ENCODE measurements at regions not wholly inside any gene's neighbourhood (a gene's known extent, or its start where the extent isn't known, plus 50 kb on each side); places are given as distances from the start of the nearest gene placed in this dataset.

DNA sequence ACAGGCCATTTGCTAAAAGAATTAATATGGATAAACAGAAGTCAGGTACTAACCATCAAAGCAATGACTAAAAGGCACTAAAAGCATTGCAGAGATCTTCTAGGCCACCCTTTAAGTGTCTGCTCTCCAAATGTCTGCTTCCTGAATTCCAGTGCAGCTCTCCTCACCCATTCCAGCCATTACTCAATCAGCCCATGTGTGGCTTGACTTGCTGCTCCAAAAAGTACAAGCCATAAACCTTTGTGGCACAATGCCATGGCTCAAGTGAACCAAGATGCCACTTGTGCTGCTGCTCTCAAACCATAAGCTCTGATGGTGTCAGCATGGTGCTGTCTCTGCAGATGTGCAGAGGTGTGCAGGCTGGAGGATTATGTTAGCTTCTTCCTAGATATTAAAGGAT is 290.2 kb upstream of the POU5F2 start:
- Histone ChIP-seq H3K4me3 (no peak overlapping the region), H3K4me1 (no peaks in the 10 kb centered on the region), H3K27ac (no peak overlapping the region), H3K9me3 (no peaks in the 10 kb centered on the region), H3K27me3 (no peaks in the 10 kb centered on the region), H3K36me3 (no peaks in the 10 kb centered on the region)
- intact Hi-C loops (cut with DNase I; ENCODE audit: low total_unique reads), result no loop called here
- TF ChIP-seq EP300 (IDR thresholded peaks at IDR 0.05; ENCODE audit: low read depth) (no peak), POLR2AphosphoS5 (IDR thresholded peaks at IDR 0.05) (no peak), POLR2A (IDR thresholded peaks at IDR 0.05) (no peak)
- TF ChIP-seq, protein P1, sequence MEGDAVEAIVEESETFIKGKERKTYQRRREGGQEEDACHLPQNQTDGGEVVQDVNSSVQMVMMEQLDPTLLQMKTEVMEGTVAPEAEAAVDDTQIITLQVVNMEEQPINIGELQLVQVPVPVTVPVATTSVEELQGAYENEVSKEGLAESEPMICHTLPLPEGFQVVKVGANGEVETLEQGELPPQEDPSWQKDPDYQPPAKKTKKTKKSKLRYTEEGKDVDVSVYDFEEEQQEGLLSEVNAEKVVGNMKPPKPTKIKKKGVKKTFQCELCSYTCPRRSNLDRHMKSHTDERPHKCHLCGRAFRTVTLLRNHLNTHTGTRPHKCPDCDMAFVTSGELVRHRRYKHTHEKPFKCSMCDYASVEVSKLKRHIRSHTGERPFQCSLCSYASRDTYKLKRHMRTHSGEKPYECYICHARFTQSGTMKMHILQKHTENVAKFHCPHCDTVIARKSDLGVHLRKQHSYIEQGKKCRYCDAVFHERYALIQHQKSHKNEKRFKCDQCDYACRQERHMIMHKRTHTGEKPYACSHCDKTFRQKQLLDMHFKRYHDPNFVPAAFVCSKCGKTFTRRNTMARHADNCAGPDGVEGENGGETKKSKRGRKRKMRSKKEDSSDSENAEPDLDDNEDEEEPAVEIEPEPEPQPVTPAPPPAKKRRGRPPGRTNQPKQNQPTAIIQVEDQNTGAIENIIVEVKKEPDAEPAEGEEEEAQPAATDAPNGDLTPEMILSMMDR (IDR thresholded peaks at IDR 0.05), result no peak
- no peak for DNase-seq
- in situ Hi-C loops (cut with MboI; ENCODE audit: low pct_ligation_motif_present in 1 of 4, low pct_unique_long_range_greater_than_20kb in 1 of 4, low sequenced_read_pairs in 3 of 4), result no loop called here

GRCh38 chr5:94028001-94028400 is 286.6 kb upstream of the POU5F2 start:
- H3K4me3 ChIP-seq, result no peak overlapping the region
- intact Hi-C loops (cut with DNase I; ENCODE audit: low total_unique reads), result no loop called here
- TF ChIP-seq EP300 (IDR thresholded peaks at IDR 0.05; ENCODE audit: low read depth) (no peak), POLR2AphosphoS5 (IDR thresholded peaks at IDR 0.05) (no peak), POLR2A (IDR thresholded peaks at IDR 0.05) (no peak)
- TF ChIP-seq, protein P1 (IDR thresholded peaks at IDR 0.05), result no peak
- H3K27me3 ChIP-seq, result no peaks in the 10 kb centered on the region
- H3K4me1 ChIP-seq, result no peaks in the 10 kb centered on the region
- H3K9me3 ChIP-seq, result no peaks in the 10 kb centered on the region
- in situ Hi-C loops (cut with MboI; ENCODE audit: low pct_ligation_motif_present in 1 of 4, low pct_unique_long_range_greater_than_20kb in 1 of 4, low sequenced_read_pairs in 3 of 4), result no loop called here
- 7 to 19% methylated on average over 1 of the region's 1 CpG for WGBS, 2 donors (ENCODE audit: low coverage in 1 of 2)
- H3K36me3 ChIP-seq, result no peaks in the 10 kb centered on the region
- H3K27ac ChIP-seq, result no peak overlapping the region
- DNase-seq, result no peak

GRCh38 chr5:94027145-94027544 is 285.7 kb upstream of the POU5F2 start:
- Histone ChIP-seq H3K27ac (no peak overlapping the region), H3K36me3 (no peaks in the 10 kb centered on the region), H3K4me3 (no peak overlapping the region), H3K4me1 (no peaks in the 10 kb centered on the region), H3K9me3 (no peaks in the 10 kb centered on the region), H3K27me3 (no peaks in the 10 kb centered on the region)
- in situ Hi-C loops (cut with MboI; ENCODE audit: low pct_ligation_motif_present in 1 of 4, low pct_unique_long_range_greater_than_20kb in 1 of 4, low sequenced_read_pairs in 3 of 4), result no loop called here
- DNase-seq, result no peak
- WGBS, 2 donors (ENCODE audit: low coverage in 1 of 2), result 100% methylated on average over 1 of the region's 1 CpG
- intact Hi-C loops (cut with DNase I; ENCODE audit: low total_unique reads), result no loop called here
- TF ChIP-seq POLR2A (IDR thresholded peaks at IDR 0.05) (no peak), POLR2AphosphoS5 (IDR thresholded peaks at IDR 0.05) (no peak), EP300 (IDR thresholded peaks at IDR 0.05; ENCODE audit: low read depth) (no peak)
- TF ChIP-seq, protein P1 (IDR thresholded peaks at IDR 0.05), result no peak

DNA sequence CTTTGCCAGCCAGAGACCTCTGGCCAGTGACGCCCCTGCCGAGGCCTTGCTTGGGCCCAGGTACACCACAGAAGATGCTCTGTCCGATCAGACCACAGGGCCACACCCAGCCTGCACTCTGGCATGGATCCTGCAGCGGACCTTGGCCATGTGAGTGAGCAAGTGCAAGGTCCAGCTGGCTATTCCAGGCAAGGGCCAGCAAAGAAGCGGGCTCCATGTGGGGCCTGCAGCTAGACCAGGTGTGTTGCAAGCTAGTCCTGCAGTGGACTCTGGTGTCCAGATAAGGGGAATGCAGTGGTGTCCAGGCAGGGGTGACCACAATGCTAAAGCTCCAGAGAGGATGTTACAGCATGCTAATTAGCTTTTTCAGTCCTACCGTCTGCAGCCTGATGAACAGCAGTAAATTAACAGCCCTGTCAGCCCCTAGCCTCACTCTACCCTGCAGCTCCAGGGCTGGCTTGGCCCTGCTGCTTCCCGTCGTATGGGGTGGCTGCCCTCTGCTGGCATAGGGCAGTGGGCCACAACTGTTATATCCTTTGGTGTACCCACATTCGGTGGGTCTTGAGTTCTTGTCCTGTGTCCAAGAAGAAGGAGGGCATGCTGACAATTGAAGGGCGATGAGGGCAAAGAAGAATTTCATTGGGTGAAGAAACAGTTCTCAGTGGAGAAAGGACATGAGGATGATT is 284.5 kb upstream of the POU5F2 start:
- no peak for TF ChIP-seq POLR2AphosphoS5 (IDR thresholded peaks at IDR 0.05)
- TF ChIP-seq POLR2A (IDR thresholded peaks at IDR 0.05), result no peak
- TF ChIP-seq, protein P1 (IDR thresholded peaks at IDR 0.05), result no peak
- no peak for TF ChIP-seq EP300 (IDR thresholded peaks at IDR 0.05; ENCODE audit: low read depth)
- intact Hi-C loops (cut with DNase I; ENCODE audit: low total_unique reads) (no loop called here), in situ Hi-C loops (cut with MboI; ENCODE audit: low pct_ligation_motif_present in 1 of 4, low pct_unique_long_range_greater_than_20kb in 1 of 4, low sequenced_read_pairs in 3 of 4) (no loop called here)
- no peaks in the 10 kb centered on the region for H3K36me3 ChIP-seq
- DNase-seq, result no peak
- no peak overlapping the region for H3K4me3 ChIP-seq
- H3K27ac ChIP-seq, result no peak overlapping the region
- no peaks in the 10 kb centered on the region for H3K27me3 ChIP-seq
- H3K9me3 ChIP-seq, result no peaks in the 10 kb centered on the region
- 90 to 100% methylated on average over 4 to 10 of the region's 10 CpGs for WGBS, 2 donors (ENCODE audit: low coverage in 1 of 2)
- H3K4me1 ChIP-seq, result no peaks in the 10 kb centered on the region

Data from transverse colon (tissue), 4 donors.